Limb (tissue), 2 donors: ENCODE measurements at regions not wholly inside any gene's neighbourhood (a gene's known extent, or its start where the extent isn't known, plus 50 kb on each side); places are given as distances from the start of the nearest gene placed in this dataset.

Experiments used
- DNase-seq, 2 donors: peaks; one replicate each; pipeline ENCODE4 v3.0.0-alpha.2; 2016; ENCODE audit errors: extremely low spot score in 2 of 2

DNA sequence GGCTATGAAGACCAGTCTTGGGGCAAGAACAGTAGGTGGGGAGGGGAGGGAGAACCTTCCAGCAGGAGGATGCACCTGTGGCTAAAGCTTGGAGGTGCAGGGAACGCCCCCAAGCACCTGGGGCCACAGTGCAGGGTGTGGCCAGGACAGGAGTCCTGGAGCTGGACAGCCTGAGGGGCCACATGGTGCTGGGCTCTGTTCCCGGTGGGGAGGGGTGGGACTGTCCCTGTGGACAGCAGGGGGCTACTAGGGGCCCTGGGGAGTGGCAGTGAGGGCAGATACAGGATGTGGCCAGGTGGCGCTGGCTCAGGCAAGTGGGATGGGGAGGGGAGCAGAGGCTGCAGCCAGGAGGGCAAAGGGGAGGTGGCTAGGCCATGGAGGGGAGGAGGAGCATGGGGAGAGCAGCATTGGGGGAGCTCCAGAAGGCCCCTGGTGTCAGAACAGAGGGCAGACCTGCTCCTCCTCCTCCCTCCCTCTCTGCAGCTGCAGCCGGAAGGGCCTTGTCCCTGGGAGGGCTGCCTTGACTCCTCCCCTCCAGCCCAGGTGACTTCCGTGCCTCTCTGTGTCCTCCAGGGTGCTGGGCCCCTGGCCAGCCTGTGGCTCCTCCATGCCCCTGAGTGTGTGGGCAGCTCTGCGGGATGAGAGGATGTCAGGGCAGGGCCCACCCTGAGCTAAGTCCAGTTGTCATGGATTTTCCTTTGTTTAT lies 68.4 kb upstream of the DLK1 start:
- no peak for DNase-seq

DNA sequence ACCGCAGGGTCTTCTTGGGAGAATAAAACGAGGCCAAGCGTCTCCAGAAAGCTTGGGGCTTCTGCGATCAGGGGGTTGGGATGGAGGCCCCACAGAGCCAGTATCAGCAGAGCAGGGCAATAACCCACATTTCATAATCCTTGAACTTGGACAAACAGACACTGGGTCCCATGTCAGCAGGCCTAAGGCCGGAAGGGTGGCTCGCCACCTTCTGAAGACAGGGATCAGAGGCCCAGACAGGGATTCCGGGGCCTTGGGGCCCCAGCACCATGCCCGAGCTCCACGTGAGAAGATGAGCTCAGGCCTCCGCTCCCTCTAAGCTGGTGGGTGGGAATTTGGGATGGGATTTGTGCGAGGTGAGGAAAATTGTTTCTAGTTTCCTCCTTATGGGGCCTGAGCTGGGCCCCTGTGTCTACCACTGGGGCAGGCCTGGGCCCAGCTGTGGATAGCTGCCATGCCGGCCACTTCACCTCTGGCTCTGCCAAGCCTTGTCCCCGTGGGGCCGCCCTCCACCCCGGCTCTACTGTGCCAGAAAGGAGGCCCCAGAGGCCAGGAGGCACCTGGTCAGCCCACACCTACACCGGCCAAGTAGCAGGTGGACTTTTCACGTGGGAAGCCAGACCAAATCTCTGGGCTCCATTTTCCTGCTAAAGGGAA lies 67.2 kb upstream of the DLK1 start:
- no peak for DNase-seq

DNA sequence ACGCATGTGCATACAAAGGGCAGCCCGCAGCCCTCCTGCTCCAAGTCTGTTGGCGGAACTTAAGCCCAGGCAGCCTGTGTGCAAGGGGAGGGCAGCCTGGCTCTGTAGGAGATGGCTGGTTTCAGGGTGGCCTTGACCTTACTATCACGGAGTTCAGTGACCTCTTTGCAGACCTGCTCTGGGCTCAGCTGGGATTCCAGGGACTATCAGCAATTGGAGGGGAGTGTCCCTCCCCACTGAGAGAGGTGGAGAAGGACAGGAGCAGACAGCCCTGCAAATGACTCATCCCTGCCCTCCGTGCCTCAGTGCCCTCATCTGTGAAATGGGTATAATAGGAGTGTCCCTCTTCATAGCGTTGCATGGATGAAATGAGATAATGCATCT lies 66.2 kb upstream of the DLK1 start:
- no peak for DNase-seq

DNA sequence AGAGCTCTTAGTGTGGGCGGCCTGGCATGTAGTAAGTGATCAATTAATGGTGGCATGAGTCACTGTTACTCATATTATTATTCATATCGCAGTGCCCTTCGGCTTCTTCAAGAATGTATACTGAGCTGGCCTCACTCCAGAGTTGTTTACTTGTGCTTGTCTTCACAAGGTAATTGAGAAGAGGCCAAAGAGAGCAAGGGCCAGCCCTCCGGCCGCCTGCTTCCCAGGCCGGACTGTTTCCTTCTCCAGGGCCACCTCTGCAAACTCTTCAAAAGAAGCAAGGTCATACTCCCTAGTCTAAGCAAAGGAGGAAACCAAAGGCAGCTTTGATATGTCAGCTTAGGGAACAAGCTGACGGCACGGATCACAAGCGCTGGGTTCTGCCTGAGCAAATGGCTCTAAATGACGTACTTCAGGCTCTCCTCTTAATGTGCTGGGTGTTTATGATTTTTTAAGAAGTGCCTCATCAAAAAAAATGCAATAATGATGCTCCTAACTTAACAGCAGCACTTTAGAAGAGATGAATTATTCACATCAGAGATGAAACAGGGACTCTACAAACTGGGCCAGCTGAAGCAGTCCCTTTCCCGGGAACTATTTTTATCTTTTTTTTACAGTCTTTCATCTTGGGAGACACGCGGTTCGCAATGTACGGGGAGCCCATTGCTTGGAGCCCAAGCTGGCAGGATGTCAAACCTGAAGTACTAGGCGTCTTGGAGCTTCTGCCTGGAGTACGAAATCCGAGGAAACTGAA lies 65.6 kb upstream of the DLK1 start:
- DNase-seq = no peak

DNA sequence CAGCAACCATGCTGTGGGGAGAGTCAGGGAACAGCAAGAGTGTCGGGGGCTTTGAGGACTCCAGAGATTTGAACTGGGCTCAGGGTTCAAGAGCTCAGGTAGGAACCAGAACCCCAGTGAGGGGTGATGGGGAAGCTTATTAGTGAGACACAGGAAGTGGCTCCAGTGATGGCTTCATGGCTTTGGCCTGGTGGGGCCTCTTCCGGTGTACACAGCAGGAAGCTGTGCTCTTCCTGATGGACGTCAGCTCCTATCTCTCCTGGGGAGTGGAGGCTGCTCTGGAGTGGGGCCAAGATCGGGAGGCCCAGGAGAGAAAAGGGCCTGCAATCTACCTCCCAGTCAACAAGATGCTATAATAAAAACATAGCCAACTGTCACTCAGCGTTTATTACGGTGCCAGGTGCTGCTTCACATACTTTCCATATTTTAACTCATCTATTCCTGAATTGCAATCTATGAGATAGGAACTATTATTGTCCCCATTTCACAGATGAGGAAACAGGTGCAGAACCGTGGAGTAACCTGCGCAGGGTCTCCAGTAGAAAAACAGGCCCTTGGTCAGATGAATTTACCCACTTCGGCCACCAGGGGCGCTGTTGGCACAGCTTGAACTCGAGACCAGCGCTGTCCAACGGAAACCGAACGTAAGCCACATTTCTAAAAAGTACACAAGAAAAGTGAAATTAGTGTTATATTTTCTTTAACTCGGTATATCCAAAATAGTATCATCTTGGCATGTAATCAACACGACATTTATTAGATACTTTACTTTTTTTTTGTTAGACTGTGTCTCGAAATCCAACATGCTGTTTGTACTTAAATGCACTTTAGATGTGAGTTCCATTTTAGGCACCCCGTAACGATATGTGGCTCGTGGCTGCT lies 63.6 kb upstream of the DLK1 start:
- peak; percentile 83 to 84 for DNase-seq

DNA sequence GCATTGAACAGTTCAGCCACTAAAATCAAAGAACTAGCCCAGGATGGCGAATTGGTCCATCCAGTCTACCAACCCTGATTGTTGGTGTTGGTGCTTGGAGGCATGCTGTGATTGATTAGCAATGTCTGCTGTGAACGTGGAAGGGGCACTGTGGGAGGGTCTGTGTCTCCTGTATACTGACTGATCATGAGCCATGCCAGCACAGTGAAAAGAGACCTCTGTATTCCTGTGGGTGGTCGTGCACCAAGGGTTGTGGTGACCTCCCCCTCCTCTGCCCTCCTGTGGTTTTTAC lies 63.0 kb upstream of the DLK1 start:
- DNase-seq = no peak

DNA sequence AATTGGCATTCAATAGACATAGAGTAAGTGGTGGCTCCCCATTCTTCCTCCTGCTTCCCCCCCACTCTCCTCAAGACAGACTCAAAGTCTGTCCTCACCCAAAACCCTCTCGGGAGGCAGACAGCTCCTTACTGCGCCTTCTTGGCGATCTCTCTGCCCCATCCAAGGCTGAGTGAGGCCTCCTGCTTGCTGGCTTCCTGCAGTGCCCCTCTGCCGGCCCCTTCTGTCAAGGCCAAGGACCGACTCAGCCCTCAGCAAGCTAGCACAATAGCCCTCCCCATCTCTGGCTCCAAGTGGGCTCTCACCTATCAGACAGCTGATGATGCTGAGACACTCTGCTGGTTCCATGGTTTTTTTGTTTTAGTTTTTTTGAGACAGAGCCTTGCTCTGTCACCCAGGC lies 62.5 kb upstream of the DLK1 start:
- no peak for DNase-seq

DNA sequence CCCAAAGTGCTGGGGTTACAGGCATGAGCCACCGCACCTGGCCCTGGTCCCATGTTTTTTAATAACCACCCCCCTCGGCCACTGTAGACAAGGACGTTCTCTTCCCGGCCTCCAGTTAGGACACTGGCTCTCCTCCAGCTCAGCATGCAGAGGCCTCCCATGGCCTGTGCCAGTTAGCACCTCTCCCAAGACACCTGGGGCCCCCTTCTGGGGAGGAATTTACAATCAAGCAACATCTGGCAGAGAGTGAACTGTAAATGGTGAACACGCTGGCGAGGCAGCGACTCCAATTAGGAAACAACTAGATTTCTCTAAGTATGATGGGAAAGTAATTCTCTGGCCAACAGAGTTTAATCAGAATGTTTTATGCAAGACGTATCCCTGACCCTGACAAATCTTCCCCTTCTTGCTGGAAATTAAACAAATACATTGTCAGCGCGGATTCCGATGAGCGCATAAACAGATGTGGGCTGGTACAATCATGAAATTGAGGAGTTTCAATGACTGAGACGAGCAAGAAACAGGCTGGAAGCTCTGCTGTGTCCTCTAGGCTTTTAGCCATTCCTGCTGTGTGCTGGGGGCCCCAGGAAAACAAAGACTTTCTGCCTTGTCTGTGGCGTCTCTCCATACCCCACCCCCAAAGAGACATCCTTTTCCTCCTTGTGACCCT lies 61.7 kb upstream of the DLK1 start:
- DNase-seq = peak in 1 of 2 donors; percentile 86

DNA sequence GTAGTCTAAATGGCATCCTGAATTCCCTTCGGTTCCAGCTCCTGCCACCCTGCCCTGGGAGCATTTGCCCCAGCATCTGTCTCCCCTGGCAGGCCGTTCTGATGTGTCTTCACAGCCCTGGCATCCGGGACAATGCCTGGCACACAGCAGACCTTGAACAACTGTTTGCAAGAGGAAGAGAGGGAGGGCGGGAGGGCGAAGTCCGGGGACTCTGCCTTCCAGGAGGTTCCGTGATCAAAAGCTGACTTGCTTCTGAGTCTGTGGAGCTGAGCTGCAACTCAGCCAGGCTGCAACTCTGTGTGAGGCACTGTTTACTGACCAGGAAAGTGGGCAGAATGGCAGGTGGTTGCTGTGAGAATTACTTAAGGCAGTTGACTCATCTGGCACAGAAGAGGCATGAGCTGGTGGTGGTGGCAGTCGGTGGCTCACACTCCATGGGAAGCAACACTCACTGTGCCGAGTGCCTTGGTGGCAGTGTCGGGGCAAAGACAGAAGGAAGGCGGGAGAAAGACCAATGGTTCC lies 61.1 kb upstream of the DLK1 start:
- DNase-seq = no peak

DNA sequence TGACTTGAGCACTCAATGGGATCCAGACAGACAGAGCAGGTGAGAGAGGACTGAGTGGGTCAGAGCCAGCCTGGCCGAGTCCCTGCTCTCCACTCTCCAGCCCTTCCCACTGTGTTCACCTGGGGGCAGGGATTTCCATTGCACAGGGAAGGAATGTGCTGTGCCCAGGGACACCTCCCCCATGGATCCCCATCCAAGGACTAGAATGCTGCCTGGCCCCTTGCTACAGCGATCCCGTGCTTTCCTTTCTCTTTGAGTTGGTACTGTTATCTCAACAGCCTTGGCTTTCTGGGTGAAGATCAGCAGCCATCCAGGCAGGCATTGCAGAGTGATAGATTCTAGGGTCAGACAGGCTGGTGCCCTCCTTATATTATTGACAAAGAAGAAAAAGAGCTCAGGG lies 60.3 kb upstream of the DLK1 start:
- no peak for DNase-seq

DNA sequence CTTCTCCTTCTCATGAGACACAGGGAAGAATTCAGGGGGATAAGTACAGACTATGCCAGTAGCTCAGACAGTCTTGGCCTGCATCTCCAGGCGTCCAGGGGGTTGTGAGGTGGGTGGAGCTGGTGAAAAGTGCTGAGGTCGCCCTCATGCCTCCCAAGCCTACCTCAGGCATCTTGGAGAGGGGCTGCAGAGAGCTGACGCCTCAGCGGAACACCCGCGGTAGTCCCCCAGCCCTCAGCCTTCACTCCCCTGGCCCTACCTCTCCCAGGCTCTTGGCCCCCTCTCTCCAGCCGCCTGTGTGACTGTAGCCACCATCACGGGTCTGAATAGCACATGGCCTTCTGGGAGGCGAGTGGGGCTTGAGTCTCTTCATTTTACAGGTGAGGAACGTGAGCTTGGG lies 59.8 kb upstream of the DLK1 start:
- no peak for DNase-seq

DNA sequence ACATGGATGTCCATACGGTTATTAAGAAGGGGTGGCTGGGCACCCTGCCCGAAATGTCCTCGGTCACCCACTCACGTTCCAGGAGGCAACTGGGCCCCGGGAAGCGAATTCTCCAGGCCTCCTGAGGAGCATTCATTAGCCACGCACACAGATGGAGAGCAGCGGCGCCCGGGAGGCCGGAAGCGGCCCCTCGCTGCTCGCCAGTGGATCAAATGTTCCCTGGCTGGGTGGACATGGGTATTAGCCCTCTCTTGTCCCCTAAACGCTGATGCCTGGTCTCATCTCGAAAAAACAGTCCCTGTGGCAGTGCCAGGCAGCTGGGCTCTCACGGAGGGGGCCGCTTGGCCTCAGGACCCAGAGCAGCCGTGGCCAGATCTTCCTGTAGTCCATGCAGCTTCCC lies 59.0 kb upstream of the DLK1 start:
- no peak for DNase-seq

DNA sequence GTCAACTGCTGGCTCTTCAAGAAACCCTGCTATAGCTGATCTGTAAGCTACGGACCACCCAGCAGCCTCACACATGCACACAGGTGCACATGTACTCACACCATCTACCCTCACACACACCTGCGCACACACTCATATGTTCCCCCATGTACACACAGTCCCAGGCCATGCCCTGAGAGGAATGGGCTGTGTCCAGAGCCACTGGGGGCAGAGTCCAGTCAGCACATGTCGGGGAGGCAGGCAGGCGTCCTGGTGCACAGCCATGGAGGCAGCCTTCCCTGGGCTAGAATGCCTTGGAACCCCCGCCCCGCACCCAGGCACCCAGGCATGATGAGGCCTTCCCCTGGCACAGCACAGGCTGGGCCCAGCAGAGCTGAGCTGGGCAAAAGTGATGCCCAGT lies 58.3 kb upstream of the DLK1 start:
- no peak for DNase-seq

DNA sequence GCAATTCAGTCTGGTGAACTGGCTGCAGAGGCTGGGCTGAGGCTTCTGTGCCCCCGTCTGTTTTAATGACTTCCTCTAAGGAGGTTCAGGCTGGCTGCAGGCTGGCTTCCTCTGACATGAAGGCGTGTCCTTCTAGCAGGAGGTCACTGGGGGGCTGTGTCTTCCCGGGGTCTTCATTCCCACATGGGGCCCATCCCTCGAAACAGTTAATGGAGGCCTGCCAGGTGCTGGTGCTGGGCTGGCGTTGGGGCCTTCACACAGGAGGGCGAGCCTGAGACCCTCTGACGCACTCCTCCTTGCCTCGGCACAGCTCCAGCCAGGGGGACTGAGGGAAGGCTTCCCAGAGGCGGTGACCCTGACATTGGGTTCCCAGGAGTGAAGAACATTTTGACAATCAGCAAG lies 57.7 kb upstream of the DLK1 start:
- DNase-seq = no peak

DNA sequence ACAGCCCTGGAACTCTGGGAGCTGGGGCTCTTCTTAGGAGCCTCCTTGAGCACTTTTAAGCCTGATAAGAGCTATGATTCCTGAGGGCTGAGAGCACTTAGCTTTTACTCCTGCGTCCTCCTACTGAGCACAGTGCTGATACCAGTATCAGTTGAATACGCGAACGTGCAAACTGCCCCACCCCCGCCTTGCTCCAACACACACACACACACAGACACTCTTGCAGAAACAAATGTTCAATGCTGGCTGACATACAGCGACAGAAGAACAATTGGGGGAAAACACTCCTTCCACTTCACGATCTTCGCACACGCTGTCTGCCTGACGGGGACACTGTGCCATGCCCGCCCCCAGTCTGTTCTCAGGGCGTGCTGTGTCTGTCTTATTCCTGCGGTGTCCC lies 57.2 kb upstream of the DLK1 start:
- no peak for DNase-seq

DNA sequence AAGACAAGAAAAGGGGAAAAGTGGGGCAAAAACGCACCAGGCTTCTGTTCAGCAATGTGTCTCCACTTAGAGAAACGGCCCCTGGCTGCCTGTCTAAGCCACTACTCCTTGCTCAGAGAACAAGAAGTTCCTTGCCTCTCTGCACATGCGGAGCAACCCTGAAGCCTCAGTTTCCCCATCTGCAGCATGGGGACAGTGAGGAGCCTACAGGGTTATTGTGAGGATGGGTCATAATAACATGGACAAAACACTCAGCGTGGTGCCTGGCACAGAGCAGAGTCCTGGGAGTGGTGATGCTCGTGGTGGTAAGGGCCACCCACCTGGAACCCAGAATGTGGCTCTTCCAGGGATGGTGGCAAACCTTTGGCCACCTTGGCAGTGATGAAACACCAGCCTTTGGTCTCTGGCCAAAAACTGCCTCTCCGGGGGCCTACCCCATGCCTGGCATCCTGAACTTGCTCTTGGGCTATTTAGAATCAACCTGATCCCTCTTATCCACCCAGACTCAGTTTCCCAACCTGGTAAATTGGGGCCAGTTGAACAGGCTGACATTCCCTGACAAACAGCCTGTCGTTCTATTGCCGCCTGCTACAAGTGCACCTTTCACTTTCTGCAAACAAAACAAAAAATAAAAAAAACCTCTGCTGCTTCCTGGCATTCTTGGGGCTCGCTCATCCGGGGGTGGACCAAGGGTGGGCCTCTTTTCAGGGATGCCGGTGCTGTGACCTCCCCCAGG lies 56.5 kb upstream of the DLK1 start:
- DNase-seq = no peak

DNA sequence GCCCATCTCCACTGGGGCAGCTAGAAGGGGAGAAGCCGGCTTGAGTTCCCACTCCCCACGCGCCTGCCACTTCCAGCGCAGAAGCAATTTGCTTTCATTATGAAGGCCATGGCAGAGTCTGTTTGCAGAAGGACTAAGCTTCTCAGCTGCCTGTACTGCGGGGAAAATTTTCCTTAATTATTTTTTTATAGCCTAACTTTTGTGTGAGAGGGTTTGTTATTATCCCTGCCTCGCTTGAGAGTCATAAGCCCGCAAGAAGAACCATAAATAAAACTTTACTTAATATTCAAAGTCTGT lies 56.0 kb upstream of the DLK1 start:
- no peak for DNase-seq

DNA sequence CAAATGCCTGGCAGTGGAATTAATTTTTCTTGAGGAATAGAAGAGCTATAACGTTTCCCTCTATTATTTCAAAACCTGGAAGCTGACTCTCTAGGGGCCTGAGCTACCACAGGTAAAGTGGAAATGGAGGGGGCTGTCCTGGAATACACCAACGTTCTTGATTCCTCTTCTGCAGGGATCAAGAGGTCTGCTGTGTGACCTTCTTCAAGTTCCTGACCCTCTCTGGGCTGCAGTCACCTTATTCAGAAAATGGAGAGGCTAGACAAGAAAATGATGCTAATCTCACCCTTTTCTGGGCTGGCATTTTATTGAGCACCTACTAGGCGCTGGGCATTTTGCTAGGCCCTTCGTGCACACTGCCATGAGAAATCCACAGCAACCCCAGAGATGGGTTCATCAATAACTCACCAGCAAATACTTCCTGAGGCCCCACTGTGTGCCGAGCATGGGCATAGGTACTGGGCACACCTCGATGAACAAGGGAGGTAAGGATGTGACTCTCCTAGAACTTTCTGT lies 55.2 kb upstream of the DLK1 start:
- DNase-seq = no peak

DNA sequence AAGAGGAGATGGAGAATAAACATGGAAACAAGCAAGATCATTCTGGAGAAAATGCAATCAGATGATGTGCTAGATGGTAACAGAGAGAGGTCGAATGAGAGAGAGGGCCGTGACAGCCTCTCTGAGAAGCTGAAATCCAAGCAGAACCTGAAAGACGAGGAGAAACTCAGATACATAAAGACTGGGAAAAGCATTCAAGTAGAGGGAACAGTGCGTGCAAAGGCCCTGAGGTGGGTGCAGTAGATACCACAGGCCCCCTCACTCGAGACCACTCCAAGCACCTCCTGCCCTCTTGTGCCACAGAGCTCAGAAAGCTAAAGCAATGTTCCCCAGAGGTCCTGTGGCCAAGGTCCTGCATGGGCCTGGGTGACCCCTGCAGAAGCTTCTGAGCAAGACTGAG lies 54.8 kb upstream of the DLK1 start:
- no peak for DNase-seq

DNA sequence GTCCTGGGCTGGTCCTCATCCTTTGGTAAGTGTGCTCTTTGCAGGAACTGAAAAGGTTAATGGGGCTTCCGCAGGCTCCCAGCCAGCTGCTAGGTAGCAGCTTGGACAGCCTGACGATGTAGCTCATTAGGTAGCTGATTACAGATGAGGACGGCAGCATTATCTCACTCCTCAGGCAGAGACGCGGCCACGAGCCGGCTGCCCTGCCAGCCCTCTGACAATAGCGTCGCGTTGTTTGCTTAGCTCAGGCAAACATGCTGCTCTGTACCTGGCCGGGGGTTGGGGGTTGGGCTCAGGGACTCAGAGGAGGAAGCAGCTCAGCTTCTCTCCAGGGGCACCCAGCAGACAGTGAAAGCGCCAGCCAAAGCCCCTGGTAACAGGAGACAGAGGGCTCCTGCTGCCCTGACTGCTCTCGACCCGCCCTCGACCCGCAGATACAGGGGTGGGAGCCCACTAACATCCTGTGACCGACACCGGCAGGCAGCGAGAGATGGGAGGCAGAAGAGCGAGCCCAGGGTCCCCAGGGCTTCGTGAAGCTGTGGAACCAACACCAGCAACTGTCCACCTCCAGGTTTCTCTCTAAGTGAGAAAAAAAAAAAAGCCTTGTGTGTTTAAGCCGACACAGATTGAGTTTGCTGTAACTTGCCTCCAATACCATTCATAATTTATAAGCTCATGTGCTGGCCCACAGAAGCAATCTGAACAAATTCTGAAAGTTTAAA lies 53.4 kb upstream of the DLK1 start:
- DNase-seq = no peak
